K562 (cell line): ENCODE measurements at regions not wholly inside any gene's neighbourhood (a gene's known extent, or its start where the extent isn't known, plus 50 kb on each side); places are given as distances from the start of the nearest gene placed in this dataset.

ENCODE experiments used
- CAMTA2 ChIP-seq: fragments of 250-450 bp; sonication (Bioruptor Pico); conservative IDR thresholded peaks from 2 replicates; pipeline ENCODE4 v1.5.1; 2022
- THAP7 ChIP-seq: fragments of 250-450 bp; sonication (Bioruptor Pico); IDR thresholded peaks from 2 replicates; pipeline ENCODE4 v1.5.0; 2021
- TSC22D4 ChIP-seq: fragments of 450-650 bp; IDR thresholded peaks from 2 replicates; pipeline ENCODE4 v1.6.1; 2016; ENCODE audit warnings: missing genetic modification characterization, missing biosample characterization, control low read depth
- ZNF23 ChIP-seq: fragments of 250-450 bp; sonication (Bioruptor Pico); IDR thresholded peaks from 2 replicates; pipeline ENCODE4 v1.4.0; 2020; ENCODE audit warnings: mild to moderate bottlenecking
- TF ChIP-seq, protein P1 (sequence below): fragments of 450-650 bp; IDR thresholded peaks from 2 replicates; pipeline ENCODE4 v1.6.1; 2016; ENCODE audit warnings: mild to moderate bottlenecking, moderate library complexity
- TF ChIP-seq, protein P2 (sequence below): fragments of 250-450 bp; sonication (Bioruptor Pico); IDR thresholded peaks from 2 replicates; pipeline ENCODE4 v1.8.0; 2022; ENCODE audit warnings: inconsistent platforms
- TF ChIP-seq, protein P3 (sequence below): sonication (generic); formaldehyde crosslinking; IDR thresholded peaks from 2 replicates; pipeline ENCODE4 v1.8.0; 2022; ENCODE audit warnings: mild to moderate bottlenecking, missing genetic modification reagents, borderline replicate concordance

DNA sequence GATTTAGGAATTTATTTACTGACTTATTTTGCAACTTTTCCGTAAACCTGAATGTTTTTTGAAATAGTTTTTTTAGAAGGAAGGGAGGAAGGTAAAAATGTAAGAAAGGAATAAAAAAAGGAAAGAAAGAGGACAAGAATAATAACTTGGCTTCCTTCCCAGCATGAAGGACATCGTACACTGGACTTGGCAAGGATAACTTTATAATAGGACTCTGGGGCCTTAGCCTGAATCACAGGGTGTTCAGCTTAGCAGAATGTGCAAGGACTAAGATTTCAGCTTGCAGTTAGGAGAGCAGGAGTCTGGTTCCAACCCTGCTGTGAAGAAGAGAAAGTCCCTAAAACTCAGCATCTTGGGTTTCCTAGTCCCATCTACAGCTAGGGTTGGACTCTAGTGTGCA is 1053.3 kb downstream of the VRK1 start (continued):
- TF ChIP-seq, protein P1, sequence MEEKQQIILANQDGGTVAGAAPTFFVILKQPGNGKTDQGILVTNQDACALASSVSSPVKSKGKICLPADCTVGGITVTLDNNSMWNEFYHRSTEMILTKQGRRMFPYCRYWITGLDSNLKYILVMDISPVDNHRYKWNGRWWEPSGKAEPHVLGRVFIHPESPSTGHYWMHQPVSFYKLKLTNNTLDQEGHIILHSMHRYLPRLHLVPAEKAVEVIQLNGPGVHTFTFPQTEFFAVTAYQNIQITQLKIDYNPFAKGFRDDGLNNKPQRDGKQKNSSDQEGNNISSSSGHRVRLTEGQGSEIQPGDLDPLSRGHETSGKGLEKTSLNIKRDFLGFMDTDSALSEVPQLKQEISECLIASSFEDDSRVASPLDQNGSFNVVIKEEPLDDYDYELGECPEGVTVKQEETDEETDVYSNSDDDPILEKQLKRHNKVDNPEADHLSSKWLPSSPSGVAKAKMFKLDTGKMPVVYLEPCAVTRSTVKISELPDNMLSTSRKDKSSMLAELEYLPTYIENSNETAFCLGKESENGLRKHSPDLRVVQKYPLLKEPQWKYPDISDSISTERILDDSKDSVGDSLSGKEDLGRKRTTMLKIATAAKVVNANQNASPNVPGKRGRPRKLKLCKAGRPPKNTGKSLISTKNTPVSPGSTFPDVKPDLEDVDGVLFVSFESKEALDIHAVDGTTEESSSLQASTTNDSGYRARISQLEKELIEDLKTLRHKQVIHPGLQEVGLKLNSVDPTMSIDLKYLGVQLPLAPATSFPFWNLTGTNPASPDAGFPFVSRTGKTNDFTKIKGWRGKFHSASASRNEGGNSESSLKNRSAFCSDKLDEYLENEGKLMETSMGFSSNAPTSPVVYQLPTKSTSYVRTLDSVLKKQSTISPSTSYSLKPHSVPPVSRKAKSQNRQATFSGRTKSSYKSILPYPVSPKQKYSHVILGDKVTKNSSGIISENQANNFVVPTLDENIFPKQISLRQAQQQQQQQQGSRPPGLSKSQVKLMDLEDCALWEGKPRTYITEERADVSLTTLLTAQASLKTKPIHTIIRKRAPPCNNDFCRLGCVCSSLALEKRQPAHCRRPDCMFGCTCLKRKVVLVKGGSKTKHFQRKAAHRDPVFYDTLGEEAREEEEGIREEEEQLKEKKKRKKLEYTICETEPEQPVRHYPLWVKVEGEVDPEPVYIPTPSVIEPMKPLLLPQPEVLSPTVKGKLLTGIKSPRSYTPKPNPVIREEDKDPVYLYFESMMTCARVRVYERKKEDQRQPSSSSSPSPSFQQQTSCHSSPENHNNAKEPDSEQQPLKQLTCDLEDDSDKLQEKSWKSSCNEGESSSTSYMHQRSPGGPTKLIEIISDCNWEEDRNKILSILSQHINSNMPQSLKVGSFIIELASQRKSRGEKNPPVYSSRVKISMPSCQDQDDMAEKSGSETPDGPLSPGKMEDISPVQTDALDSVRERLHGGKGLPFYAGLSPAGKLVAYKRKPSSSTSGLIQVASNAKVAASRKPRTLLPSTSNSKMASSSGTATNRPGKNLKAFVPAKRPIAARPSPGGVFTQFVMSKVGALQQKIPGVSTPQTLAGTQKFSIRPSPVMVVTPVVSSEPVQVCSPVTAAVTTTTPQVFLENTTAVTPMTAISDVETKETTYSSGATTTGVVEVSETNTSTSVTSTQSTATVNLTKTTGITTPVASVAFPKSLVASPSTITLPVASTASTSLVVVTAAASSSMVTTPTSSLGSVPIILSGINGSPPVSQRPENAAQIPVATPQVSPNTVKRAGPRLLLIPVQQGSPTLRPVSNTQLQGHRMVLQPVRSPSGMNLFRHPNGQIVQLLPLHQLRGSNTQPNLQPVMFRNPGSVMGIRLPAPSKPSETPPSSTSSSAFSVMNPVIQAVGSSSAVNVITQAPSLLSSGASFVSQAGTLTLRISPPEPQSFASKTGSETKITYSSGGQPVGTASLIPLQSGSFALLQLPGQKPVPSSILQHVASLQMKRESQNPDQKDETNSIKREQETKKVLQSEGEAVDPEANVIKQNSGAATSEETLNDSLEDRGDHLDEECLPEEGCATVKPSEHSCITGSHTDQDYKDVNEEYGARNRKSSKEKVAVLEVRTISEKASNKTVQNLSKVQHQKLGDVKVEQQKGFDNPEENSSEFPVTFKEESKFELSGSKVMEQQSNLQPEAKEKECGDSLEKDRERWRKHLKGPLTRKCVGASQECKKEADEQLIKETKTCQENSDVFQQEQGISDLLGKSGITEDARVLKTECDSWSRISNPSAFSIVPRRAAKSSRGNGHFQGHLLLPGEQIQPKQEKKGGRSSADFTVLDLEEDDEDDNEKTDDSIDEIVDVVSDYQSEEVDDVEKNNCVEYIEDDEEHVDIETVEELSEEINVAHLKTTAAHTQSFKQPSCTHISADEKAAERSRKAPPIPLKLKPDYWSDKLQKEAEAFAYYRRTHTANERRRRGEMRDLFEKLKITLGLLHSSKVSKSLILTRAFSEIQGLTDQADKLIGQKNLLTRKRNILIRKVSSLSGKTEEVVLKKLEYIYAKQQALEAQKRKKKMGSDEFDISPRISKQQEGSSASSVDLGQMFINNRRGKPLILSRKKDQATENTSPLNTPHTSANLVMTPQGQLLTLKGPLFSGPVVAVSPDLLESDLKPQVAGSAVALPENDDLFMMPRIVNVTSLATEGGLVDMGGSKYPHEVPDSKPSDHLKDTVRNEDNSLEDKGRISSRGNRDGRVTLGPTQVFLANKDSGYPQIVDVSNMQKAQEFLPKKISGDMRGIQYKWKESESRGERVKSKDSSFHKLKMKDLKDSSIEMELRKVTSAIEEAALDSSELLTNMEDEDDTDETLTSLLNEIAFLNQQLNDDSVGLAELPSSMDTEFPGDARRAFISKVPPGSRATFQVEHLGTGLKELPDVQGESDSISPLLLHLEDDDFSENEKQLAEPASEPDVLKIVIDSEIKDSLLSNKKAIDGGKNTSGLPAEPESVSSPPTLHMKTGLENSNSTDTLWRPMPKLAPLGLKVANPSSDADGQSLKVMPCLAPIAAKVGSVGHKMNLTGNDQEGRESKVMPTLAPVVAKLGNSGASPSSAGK: no peak
- TF ChIP-seq CAMTA2 (CRISPR knock-in tag) (no peak), ZNF23 (CRISPR knock-in tag) (no peak), TSC22D4 (tag) (no peak), THAP7 (no peak)
- TF ChIP-seq, protein P2, sequence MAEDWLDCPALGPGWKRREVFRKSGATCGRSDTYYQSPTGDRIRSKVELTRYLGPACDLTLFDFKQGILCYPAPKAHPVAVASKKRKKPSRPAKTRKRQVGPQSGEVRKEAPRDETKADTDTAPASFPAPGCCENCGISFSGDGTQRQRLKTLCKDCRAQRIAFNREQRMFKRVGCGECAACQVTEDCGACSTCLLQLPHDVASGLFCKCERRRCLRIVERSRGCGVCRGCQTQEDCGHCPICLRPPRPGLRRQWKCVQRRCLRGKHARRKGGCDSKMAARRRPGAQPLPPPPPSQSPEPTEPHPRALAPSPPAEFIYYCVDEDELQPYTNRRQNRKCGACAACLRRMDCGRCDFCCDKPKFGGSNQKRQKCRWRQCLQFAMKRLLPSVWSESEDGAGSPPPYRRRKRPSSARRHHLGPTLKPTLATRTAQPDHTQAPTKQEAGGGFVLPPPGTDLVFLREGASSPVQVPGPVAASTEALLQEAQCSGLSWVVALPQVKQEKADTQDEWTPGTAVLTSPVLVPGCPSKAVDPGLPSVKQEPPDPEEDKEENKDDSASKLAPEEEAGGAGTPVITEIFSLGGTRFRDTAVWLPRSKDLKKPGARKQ (CRISPR knock-in tag): no peak
- TF ChIP-seq, protein P3, sequence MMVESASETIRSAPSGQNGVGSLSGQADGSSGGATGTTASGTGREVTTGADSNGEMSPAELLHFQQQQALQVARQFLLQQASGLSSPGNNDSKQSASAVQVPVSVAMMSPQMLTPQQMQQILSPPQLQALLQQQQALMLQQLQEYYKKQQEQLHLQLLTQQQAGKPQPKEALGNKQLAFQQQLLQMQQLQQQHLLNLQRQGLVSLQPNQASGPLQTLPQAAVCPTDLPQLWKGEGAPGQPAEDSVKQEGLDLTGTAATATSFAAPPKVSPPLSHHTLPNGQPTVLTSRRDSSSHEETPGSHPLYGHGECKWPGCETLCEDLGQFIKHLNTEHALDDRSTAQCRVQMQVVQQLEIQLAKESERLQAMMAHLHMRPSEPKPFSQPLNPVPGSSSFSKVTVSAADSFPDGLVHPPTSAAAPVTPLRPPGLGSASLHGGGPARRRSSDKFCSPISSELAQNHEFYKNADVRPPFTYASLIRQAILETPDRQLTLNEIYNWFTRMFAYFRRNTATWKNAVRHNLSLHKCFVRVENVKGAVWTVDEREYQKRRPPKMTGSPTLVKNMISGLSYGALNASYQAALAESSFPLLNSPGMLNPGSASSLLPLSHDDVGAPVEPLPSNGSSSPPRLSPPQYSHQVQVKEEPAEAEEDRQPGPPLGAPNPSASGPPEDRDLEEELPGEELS (CRISPR knock-in tag): no peak
